GM12801 (cell line): ENCODE measurements at regions not wholly inside any gene's neighbourhood (a gene's known extent, or its start where the extent isn't known, plus 50 kb on each side); places are given as distances from the start of the nearest gene placed in this dataset.

Source experiments
- TF ChIP-seq, protein P1 (sequence below): IDR thresholded peaks from one replicate; pipeline ENCODE4 v1.5.1; 2011; ENCODE audit warnings: control low read depth; ENCODE audit not compliant: insufficient read length; ENCODE audit errors: extremely low read depth

DNA sequence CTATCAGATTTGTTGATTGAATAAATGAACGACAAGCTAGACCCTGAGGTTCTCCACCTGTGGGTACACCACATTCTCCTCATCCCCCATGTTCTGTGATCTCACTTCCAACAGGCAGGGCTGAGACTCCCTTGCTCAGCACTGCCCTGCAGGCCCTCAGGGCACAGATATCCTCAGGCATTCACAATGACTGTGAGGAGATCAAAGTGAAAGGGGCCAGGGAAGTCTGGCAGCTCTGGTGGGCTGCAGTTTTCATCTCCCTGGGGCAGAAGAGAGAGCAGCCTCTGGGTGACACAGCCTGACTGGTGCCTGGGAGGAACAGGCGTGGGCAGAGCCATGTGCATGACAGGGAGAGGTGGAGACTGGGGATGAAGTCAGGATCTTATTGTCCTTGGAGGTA lies 142.4 kb upstream of the C9orf72 start:
- TF ChIP-seq, protein P1, sequence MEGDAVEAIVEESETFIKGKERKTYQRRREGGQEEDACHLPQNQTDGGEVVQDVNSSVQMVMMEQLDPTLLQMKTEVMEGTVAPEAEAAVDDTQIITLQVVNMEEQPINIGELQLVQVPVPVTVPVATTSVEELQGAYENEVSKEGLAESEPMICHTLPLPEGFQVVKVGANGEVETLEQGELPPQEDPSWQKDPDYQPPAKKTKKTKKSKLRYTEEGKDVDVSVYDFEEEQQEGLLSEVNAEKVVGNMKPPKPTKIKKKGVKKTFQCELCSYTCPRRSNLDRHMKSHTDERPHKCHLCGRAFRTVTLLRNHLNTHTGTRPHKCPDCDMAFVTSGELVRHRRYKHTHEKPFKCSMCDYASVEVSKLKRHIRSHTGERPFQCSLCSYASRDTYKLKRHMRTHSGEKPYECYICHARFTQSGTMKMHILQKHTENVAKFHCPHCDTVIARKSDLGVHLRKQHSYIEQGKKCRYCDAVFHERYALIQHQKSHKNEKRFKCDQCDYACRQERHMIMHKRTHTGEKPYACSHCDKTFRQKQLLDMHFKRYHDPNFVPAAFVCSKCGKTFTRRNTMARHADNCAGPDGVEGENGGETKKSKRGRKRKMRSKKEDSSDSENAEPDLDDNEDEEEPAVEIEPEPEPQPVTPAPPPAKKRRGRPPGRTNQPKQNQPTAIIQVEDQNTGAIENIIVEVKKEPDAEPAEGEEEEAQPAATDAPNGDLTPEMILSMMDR, result no peak

DNA sequence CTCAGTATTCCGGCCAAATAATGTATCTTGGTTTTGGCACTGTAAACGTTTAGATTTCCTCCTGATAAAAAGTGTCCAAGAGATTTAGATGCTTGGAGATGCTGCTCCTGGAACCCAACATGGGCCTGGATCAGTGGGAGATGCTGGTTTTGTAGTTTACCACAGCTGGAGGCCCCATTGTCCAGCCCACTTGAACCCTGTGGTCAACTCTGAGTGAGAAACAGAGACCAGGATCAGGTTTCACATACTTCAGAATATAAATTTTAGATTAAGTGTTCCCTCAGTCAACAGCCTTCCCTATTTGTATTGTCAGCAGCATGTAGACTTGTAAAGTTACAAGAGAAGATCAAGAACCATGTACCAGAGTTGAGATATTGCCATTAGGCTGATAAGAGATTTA lies 144.7 kb upstream of the C9orf72 start:
- TF ChIP-seq, protein P1, result no peak

DNA sequence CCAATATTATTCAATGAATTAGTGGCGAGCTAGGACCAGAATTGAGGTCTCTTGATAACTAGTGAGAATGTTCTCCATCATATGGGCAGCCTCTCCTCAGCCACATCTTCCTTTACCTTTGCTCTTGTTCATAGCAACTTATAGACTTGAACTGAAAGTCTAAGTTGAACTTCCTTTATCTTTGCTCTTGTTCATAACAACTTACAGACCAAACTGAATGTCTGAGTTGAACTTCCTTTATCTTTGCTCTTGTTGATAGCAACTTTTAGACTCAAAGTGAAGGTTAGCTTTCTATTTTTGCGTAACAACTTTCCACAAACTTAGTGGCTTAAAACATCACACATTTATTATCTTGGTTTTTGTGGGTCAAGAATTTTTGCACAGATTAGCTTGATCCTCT lies 146.4 kb upstream of the C9orf72 start:
- TF ChIP-seq, protein P1, result no peak

DNA sequence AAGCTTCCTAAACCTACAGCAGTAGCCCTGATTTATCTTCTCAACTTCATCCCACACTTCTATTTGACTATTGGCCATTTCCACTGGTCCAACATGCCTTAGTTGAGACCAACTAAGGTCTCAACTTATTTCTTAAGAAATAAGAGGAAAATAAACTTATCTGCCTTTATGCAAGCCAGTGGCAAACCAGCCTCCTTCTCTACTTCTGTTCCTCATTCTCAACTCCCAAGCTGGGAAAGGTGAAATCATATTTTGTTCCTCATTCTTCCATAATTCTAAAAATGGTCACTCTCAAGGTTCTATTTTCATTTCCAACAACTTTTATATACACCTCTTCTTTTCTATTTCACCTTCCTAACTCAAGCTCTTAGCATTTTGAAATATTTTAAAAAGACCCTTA lies 149.6 kb upstream of the C9orf72 start:
- TF ChIP-seq, protein P1, result no peak

DNA sequence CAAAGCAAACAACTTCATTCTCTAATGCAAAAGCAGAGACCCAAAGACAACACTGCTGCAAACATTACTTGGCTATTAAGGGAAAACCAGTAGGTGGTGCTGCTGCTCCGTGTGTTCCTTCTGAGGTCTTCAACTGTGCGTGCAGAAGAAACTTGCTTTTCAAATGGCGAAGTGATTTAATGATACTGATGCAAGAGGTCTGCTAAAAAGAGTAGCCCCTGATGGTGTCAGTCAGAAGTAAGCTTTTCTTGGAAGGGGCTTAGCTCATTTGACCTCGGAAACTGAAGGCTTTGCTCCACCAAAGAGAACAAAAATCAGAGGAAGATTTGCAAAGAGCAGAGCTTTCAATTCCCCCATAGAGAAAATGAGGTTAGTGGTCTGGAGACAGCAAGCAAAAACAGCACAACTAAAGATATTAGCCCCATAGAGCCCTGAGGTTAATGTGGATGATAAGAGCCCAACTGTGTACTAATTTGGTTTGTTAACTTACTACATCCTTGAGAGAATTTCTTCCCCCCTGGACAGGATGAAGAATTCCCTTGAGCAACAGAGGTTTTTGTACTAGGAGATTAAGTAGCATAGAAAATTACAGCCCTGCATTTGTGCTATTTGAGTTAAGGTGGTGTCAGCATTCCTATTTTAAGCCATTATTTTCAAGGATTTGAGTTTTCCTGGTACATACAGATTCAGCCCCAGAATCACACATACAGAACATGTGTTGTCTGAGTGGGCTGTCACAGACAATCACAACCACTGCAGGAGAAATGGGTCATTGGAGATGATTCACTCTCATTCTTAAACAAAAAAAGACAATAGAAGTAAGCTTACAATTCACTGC lies 153.2 kb upstream of the C9orf72 start:
- TF ChIP-seq, protein P1, result no peak

DNA sequence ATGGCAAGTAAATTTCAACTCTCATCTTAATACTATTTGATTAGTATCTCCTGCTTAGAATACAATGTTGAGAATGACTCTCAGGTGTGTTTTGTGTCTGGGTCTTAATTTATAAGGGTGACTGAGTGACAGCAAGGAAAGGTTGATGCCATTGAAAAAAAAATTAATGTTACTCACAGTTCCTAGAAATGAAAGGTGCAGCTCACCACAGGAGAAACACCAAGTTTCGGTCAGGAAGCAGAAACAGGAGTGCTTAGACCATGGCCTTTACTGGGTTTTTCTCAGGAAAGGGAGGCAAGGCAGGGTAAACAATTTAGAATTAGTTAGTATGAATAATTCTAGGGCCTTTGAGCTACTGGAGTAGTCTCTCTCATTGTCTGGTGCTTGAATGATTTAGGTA lies 159.2 kb upstream of the C9orf72 start:
- TF ChIP-seq, protein P1, result no peak

DNA sequence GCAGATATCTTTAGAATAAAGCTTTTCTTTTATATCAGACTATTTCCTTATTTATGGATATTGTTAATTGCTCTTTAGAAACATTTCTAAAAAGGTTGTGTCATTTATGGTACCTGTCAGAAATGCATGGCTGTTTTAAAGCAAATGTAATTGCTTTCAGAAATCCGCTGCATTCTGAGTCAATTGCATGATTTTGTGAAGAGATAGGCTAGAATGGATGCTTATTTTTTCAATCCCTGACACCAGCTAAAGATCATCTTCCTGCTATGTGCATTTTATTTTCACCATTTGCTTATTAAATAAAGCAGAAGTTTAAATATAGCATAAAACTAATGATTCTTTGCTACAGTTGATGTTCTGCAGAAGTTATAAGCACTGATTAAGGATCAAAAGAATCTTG lies 170.2 kb upstream of the C9orf72 start:
- TF ChIP-seq, protein P1, result no peak

DNA sequence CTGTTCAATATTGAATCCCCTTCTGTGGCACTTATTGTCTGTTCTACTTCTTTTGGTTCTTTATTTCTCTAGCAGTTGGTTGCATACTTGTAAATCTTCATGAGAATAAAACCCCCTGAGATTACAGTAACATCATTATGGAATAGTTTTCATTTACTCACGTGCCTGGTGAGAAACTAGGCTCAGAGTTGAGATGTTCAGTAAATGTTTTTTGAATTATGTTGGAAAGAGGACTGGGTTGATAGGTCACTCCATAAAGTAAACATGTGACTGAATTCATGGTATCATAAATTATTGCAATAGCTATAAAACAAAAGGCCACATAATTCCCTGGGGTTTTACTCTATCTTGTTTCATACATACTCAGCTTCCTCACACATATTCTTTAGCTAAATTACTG lies 174.2 kb upstream of the C9orf72 start:
- TF ChIP-seq, protein P1, result no peak
